MG63 (cell line): ENCODE measurements at regions not wholly inside any gene's neighbourhood (a gene's known extent, or its start where the extent isn't known, plus 50 kb on each side); places are given as distances from the start of the nearest gene placed in this dataset.

Source experiments
- DNase-seq: peaks from one replicate; pipeline ENCODE4 v3.0.0-alpha.2; 2020
- H3K27me3 ChIP-seq: fragments of 250-450 bp; sonication (Bioruptor Pico); 2 replicates; pipeline ENCODE4 v1.5.1; 2020; ENCODE audit warnings: mild to moderate bottlenecking, moderate library complexity
- H3K36me3 ChIP-seq: fragments of 250-450 bp; sonication (Bioruptor Pico); 2 replicates; pipeline ENCODE4 v1.5.1; 2020; ENCODE audit warnings: mild to moderate bottlenecking, moderate library complexity
- H3K4me3 ChIP-seq: fragments of 250-450 bp; sonication (Bioruptor Pico); 2 replicates; pipeline ENCODE4 v1.5.1; 2020; ENCODE audit warnings: mild to moderate bottlenecking, moderate library complexity
- H3K9me3 ChIP-seq: fragments of 250-450 bp; sonication (Bioruptor Pico); 2 replicates; pipeline ENCODE4 v1.5.1; 2020; ENCODE audit warnings: mild to moderate bottlenecking, moderate library complexity

GRCh38 chr6:26218824-26219223 lies 131.6 kb downstream of the HFE start:
- no peak for DNase-seq
- H3K9me3 ChIP-seq: no peaks in the 10 kb centered on the region
- no peaks in the 10 kb centered on the region for H3K36me3 ChIP-seq
- no peaks in the 10 kb centered on the region for H3K27me3 ChIP-seq
- no peak overlapping the region for H3K4me3 ChIP-seq

DNA sequence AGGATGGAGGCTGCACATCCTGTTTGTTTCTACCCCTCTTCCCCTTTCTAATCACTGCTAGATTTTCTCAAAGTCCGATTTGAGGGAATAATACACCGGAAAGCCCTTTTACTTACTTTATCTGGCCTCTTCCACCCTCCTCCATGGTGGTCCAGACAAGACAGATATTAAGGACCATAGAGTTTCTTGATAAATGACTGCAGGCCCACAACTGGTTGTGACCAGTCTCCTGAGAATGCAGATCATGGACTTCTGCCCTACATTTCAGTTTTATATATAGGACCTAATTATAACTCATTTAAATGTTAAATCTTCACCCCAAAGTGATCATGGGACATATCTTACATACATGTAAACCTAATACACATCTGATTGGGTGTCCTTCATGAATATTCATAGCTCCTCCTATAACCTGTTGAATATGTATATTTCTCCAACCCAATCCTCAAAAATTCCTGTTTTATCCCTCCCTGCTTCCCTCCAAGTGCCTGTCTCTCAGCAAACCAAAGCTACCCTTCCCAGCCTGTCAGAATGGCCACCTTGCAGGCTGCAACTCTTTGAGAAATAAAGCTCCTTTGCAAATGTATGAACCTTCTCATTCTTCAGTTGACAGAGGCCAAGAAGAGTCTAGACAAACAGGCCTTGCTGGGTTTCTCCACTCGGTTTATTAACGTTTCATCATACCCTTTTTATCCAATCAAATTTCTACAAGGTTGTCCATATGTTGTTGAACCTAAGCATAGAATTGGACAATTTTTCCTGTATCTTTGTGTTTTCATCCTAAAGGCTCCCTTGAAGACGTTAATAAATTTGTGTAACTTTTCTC lies 133.1 kb downstream of the HFE start:
- Histone ChIP-seq H3K27me3 (no peaks in the 10 kb centered on the region), H3K4me3 (no peak overlapping the region), H3K9me3 (no peaks in the 10 kb centered on the region), H3K36me3 (no peaks in the 10 kb centered on the region; the same call in 1 of the 2 replicates)
- DNase-seq: no peak

GRCh38 chr6:26221186-26221585 lies 134.0 kb downstream of the HFE start:
- Histone ChIP-seq H3K4me3 (no peak overlapping the region), H3K36me3 (no peaks in the 10 kb centered on the region; the same call in 1 of the 2 replicates), H3K27me3 (no peaks in the 10 kb centered on the region), H3K9me3 (no peaks in the 10 kb centered on the region)
- DNase-seq: no peak

GRCh38 chr6:26222571-26222970 lies 135.3 kb downstream of the HFE start:
- Histone ChIP-seq H3K9me3 (no peaks in the 10 kb centered on the region), H3K36me3 (no peaks in the 10 kb centered on the region; the same call in none of the 2 replicates), H3K4me3 (peak overlapping the region; percentile 84; the same call in 1 of the 2 replicates), H3K27me3 (no peaks in the 10 kb centered on the region)
- no peak for DNase-seq

DNA sequence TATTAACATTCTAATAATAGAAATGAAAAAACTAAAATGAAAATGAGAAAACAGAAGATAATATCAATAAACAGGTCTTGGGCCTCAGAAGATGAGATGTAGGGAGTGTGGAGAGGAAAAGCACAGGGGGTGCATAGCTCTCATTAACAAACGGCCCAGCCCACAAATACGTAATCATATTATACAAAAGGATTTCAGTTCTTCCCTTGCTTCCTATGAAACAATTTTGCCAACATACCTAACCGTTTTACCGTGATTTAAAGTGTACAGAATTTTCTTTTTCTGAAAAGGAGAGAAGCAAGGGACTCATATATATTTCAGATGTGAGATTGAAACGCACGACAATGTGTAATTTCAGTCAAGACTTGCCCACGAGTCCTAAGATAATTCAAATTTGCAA lies 136.0 kb downstream of the HFE start:
- H3K9me3 ChIP-seq: no peaks in the 10 kb centered on the region
- no peaks in the 10 kb centered on the region for H3K27me3 ChIP-seq
- DNase-seq: no peak
- peak overlapping the region; percentile 84 for H3K4me3 ChIP-seq
- no peaks in the 10 kb centered on the region; the same call in none of the 2 replicates for H3K36me3 ChIP-seq

- peak; percentile 74 for DNase-seq
- no peaks in the 10 kb centered on the region; the same call in none of the 2 replicates for H3K36me3 ChIP-seq
Measured at GRCh38 chr6:26223650-26224546, 136.7 kb downstream of the HFE start.

DNA sequence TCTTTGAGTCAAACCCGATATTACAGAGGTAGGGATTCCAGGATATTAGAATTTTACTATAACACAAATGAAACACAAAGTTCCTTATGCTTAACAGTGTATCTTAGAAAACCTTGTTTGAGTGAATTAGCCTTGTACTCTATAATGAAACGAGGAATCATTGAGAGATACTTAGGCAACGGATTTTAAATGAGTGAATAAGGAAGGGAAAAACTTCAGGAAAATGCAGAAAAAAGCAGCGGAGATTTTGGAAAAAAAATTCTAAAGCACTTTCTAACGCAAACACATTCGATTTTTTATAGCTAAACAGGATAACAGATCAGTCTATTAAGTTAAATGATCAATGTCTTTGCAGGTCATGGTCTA lies 137.3 kb downstream of the HFE start:
- Histone ChIP-seq H3K9me3 (no peaks in the 10 kb centered on the region), H3K27me3 (no peaks in the 10 kb centered on the region), H3K4me3 (peak overlapping the region; percentile 84), H3K36me3 (no peaks in the 10 kb centered on the region; the same call in none of the 2 replicates)
- no peak for DNase-seq

More at GRCh38 chr6:26223650-26224546, 136.7 kb downstream of the HFE start:
- Histone ChIP-seq H3K9me3 (no peaks in the 10 kb centered on the region), H3K4me3 (peak overlapping the region; percentile 84), H3K27me3 (no peaks in the 10 kb centered on the region)

- no peaks in the 10 kb centered on the region for H3K9me3 ChIP-seq
- H3K36me3 ChIP-seq: no peaks in the 10 kb centered on the region; the same call in none of the 2 replicates
- peak; percentile 63 for DNase-seq
- peak overlapping the region; percentile 84 for H3K4me3 ChIP-seq
- no peaks in the 10 kb centered on the region for H3K27me3 ChIP-seq
Measured at GRCh38 chr6:26224940-26225847, 138.0 kb downstream of the HFE start.

- no peaks in the 10 kb centered on the region for H3K27me3 ChIP-seq
- no peaks in the 10 kb centered on the region; the same call in none of the 2 replicates for H3K36me3 ChIP-seq
- DNase-seq: no peak
- H3K4me3 ChIP-seq: peak overlapping the region; percentile 84
- no peaks in the 10 kb centered on the region for H3K9me3 ChIP-seq
Measured at GRCh38 chr6:26225848-26226578, 138.8 kb downstream of the HFE start.

- H3K9me3 ChIP-seq: no peaks in the 10 kb centered on the region
- no peak overlapping the region for H3K4me3 ChIP-seq
- H3K36me3 ChIP-seq: no peaks in the 10 kb centered on the region; the same call in none of the 2 replicates
- no peaks in the 10 kb centered on the region for H3K27me3 ChIP-seq
- no peak for DNase-seq
Measured at GRCh38 chr6:26226579-26226967, 138.4 kb upstream of the BTN3A2 start.

GRCh38 chr6:26230351-26230750 lies 134.6 kb upstream of the BTN3A2 start:
- DNase-seq: no peak
- Histone ChIP-seq H3K4me3 (no peak overlapping the region), H3K9me3 (no peaks in the 10 kb centered on the region), H3K36me3 (no peaks in the 10 kb centered on the region; the same call in none of the 2 replicates), H3K27me3 (no peaks in the 10 kb centered on the region)

GRCh38 chr6:26231006-26231587 lies 133.9 kb upstream of the BTN3A2 start:
- H3K27me3 ChIP-seq: no peaks in the 10 kb centered on the region
- DNase-seq: no peak
- no peaks in the 10 kb centered on the region for H3K9me3 ChIP-seq
- H3K4me3 ChIP-seq: no peak overlapping the region
- H3K36me3 ChIP-seq: no peaks in the 10 kb centered on the region; the same call in 1 of the 2 replicates

DNA sequence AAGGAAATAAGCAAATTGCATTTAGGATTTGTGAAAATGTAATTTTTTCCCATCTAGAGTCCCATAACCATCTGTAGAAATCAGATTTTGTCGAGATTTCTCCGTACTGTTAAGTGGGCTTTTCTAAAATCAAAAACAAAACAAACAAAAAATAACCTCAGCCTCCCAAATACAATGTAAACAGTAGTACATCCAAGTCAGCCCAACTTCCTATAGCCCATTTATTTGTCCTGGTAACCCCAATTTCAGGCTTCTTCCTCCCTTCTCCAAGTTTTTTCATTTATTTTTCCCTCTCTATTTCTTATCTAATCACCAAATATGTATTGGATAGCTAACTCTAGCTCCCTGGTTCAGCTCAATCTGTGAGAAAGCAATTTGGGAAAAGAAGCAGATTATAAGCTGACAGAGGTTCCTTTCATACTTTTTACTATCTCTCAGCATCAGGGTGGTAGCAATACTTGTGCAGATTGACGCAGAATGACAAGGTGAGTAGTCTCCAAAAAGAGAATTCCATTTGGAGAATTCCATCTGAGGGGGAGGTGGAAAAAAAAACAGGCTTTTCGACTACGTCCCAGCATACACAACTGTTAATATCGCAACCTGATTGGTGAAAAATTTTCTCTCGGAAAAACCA lies 132.6 kb upstream of the BTN3A2 start:
- H3K36me3 ChIP-seq: no peaks in the 10 kb centered on the region
- no peaks in the 10 kb centered on the region for H3K9me3 ChIP-seq
- H3K4me3 ChIP-seq: no peak overlapping the region
- no peak for DNase-seq
- H3K27me3 ChIP-seq: no peaks in the 10 kb centered on the region

DNA sequence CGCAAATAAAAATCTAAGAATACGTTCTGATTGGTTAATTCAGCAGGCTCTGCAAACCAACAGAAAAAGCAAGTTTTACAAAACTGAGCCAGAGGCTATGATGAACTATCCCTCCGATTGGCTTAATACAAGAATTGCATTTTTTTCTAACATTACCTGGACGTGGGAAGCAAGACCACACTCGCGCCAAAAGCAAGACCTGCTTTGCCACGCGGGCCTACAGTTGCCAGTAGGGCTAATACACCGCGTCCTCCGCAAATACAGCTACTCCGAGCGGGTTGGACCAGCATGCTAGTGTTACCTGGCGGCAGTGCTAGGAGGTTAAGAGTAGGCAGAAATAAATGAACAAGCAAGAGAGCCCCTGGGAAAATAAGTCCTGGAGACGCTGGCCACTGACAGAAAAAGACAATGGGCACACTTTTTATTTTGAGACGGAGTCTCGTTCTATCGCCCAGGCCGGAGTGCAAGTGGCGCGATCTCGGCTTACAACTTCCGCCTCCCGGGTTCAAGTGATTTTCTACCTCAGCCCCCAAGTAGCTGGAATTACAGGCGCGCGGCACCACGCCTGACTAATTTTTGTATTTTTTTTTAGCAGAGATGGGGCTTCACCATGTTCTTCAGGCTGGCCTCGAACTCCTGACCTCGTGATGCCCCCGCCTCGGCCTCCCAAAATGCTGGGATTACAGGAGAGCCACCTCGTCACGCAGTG lies 131.9 kb upstream of the BTN3A2 start:
- DNase-seq: no peak
- no peaks in the 10 kb centered on the region for H3K36me3 ChIP-seq
- H3K27me3 ChIP-seq: no peaks in the 10 kb centered on the region
- H3K9me3 ChIP-seq: no peaks in the 10 kb centered on the region
- peak overlapping the region; percentile 51 for H3K4me3 ChIP-seq
